OCI-LY3 (cell line): ENCODE measurements at regions not wholly inside any gene's neighbourhood (a gene's known extent, or its start where the extent isn't known, plus 50 kb on each side); places are given as distances from the start of the nearest gene placed in this dataset.

ENCODE experiments used
- CTCF ChIP-seq: fragments of 200-600, 300-600 bp; sonication (generic); IDR thresholded peaks from 2 replicates; pipeline ENCODE4 v1.5.1; 2014; ENCODE audit warnings: antibody characterized with exemption, low read length, low read depth
- EZH2phosphoT487 ChIP-seq: fragments of 200-600 bp; shearing (Covaris generic); IDR thresholded peaks from 2 replicates; pipeline ENCODE4 v1.6.1; 2018; ENCODE audit warnings: antibody characterized with exemption, mixed run types, low read depth

DNA sequence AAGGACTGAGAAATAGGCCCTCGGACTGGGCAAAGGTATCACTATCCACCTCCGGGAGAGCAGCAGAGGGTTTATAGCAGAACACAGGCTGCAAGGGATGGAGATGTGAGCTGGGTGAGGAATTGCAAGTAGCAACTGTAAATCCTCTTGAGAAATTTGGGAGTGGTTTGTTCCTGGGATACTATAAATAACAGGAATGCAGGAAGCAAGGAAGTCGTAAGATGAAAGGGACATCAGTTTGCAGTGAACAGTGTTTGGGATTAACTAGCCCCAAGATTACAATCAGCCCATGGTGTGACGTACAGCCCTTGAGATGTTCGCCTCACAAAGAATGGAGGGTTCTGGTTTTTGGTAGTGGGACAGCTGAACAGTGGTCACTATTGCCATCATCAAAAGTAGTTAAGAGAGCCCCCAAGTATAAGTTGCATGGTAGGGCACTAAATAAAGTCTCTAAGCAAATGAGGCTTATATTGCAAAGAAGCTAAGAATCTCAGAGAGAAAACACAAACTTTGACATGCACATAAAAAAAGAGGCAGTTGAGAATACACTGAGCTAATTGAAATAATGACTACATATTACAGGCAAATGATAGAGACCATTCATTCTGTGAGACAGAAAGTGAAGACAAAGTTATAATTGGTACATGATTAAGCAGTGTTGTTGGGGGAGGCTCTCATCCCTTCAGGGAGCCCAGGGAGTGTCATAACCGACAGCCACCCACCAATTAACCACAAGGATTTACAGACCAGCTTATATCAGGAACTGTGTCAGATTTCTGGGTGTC, 362.5 kb upstream of the ACVR2A start:
- no peak for TF ChIP-seq CTCF
- TF ChIP-seq EZH2phosphoT487 = no peak
